ENCODE measurements at regions not wholly inside any gene's neighbourhood (a gene's known extent, or its start where the extent isn't known, plus 50 kb on each side); places are given as distances from the start of the nearest gene placed in this dataset.

DNA sequence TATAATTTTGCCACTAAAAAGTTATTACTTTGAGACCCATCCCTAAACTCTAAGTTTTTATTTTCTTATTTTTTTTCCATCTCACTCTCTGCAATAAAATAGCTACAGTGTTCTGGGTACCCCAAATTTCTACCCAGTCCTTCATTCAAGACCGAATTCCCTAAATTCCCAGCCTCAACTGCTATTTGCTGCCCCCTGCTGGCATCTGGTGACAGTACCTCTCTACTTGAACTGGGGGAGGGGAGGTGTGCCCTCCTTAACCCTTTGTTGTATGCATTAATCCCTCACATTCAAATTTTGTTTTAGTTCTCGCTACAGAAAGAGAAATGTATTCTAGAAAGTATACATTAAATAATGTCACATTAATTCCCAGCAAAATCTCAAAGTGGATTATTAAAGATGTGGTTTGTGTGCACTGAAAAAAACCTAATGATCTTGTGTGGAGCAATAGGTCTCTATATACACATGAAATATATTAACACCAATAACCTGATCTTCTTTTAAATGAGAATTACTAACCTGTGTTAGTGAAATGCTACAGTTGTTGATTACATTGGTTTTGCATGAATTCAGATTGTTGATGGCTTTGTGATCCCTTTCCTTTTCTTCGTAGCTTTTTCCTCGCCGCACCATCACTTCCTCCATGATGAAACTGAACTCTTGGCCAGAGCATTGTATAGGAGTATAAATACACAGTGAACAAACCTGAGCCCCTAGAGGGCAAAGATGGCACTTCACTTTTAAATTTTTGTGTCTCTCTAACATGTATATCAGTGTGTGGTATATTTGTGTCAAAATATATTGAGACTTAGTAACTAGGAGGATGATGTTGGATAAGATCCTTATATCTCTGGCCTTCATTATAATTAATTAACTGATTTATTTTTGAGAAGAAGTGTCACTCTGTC lies 590.0 kb downstream of the METTL15 start:
- in situ Hi-C loops (cut with HindIII; ENCODE audit: low pct_ligation_motif_present, low pct_unique_long_range_greater_than_20kb, low sequenced_read_pairs), result no loop called here
- DNase-seq, result peak; percentile 58

DNA sequence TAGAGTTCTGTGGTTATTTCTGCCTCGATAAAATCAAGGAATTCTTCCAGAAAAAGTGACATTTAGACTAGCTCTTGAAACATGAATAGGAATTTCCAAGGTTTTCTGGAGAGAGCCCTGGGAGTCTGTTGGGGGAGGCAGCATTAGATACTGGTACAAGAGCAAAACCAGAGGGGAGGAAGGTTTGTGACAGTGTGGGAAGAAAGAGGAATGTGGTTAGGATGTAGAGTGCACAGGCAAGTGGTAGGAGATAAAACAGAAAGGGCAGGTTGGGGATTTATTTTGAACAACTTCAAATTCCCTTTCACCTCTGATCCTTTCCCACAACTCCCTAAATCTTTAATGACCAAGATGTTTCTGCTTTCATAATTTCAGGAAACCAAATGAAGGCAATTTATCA lies 588.4 kb downstream of the METTL15 start:
- in situ Hi-C loops (cut with HindIII; ENCODE audit: low pct_ligation_motif_present, low pct_unique_long_range_greater_than_20kb, low sequenced_read_pairs), result no loop called here
- DNase-seq, result no peak

DNA sequence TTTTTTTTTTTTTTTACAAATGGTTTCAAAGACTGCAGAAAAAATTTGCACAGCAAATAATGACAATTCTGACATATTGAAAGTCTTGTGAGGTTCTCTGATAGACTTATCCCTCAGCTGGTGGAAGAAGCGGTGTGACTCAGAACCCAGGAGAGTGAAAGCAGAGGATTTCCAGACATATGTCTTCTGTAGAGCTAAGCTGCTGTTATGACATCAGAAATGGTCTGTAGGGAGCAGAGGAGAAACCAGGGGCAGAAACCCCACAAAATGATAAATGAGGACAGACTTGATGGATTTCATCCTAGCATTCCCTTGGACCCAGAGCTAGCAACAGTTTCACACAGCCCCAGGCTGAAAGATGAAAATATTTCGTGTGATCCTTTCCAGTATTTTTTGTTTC lies 582.6 kb downstream of the METTL15 start:
- in situ Hi-C loops (cut with HindIII; ENCODE audit: low pct_ligation_motif_present, low pct_unique_long_range_greater_than_20kb, low sequenced_read_pairs), result no loop called here

DNA sequence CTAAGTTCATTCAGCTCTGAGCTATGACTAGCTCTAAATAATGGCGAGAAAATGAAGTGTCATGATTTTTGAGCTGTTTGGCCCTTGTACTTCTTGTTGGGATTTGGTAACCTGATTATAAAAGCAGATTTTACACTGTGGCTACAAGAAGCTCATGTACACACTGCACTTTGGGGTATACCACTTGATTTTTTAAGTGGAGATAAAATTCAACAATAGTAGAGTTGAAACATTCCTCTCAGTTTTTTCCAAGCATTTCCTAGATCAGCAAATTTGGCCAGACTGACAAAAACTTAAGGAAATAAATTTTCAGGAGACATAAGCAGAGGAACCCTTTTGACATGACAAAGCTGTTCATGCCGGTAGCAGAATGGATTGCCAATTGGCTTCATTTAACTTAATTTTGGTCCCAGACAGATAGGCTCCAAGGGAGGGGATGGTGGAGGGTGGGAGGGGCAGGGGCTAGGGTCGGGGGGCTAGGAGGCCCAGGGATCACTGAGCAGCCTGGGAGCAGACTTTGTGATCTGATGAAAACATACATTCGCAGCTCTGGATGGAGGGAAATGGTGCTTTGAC lies 575.9 kb downstream of the METTL15 start:
- DNase-seq, result no peak
- in situ Hi-C loops (cut with HindIII; ENCODE audit: low pct_ligation_motif_present, low pct_unique_long_range_greater_than_20kb, low sequenced_read_pairs), result no loop called here

More for the DNA sequence above, 582.6 kb downstream of the METTL15 start:
- no peak for DNase-seq

DNA sequence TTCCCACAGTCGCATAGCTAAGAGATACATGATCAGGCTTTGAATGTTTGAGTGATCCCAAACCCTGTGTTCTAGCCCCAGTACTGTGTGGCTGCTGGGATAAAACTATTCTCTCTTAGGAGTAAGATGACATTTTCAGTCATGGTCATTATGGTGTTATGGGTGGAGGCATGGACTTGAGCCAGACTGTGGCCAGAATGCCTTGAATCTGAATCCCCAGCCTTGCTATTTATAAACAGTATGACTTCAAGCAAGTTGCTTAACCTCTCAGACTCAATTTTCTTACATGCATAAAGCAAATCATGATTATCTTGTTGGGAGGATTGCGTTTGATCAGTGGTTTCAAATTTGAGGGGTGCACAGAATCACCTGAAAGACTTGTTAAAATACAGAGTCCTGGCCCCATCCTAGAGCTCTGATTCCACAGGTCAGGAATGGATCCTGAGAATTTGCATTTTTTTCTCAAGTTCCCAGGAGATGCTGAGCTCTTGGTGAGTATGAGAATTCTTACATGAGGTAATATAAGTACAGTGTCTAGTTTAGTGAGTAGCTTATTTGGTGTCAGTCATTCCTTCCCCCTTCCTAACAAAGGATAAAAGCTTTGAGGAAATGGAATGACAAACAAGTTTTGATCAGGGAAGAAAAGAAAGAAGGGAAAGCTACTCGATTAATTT lies 571.7 kb downstream of the METTL15 start:
- no peak for DNase-seq
- in situ Hi-C loops (cut with HindIII; ENCODE audit: low pct_ligation_motif_present, low pct_unique_long_range_greater_than_20kb, low sequenced_read_pairs), result no loop called here

DNA sequence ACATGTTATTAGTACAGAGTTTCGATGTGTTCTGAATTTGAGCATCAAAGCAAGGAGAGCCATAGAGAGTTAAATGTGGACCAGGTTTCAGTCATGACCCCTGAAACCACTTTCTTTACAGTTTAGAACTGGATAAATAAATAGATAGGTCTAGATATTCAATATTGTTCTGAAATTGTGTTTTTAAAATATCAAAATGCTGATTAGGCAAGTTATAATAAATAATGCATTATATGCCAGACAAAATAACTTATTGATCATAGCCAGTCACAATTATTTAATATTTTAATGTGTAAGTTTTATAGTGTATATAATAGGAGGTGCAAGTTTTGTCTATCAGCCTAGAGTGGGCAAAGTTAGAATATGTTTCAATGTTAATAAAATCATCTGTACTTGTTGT lies 569.5 kb downstream of the METTL15 start:
- no peak for DNase-seq
- in situ Hi-C loops (cut with HindIII; ENCODE audit: low pct_ligation_motif_present, low pct_unique_long_range_greater_than_20kb, low sequenced_read_pairs), result no loop called here

DNA sequence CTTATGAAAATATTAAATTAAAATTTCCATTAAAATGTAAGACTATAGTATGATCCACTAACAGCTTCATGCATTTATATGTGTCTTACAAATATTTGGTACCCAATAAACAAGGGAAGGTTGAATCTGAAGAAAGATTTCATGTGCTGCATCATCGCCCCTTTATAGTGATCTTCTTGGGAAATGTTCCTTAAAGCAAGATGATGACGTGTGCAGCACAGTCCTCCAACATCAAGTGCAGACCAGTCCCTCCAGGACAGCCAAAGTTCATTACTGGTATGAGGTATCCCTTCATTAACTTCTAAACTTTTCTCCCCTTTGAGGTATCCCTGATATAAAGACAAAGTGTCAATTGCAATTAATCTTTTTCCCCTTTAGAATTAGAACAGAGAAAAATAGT lies 567.0 kb downstream of the METTL15 start:
- no peak for DNase-seq
- in situ Hi-C loops (cut with HindIII; ENCODE audit: low pct_ligation_motif_present, low pct_unique_long_range_greater_than_20kb, low sequenced_read_pairs), result no loop called here

DNA sequence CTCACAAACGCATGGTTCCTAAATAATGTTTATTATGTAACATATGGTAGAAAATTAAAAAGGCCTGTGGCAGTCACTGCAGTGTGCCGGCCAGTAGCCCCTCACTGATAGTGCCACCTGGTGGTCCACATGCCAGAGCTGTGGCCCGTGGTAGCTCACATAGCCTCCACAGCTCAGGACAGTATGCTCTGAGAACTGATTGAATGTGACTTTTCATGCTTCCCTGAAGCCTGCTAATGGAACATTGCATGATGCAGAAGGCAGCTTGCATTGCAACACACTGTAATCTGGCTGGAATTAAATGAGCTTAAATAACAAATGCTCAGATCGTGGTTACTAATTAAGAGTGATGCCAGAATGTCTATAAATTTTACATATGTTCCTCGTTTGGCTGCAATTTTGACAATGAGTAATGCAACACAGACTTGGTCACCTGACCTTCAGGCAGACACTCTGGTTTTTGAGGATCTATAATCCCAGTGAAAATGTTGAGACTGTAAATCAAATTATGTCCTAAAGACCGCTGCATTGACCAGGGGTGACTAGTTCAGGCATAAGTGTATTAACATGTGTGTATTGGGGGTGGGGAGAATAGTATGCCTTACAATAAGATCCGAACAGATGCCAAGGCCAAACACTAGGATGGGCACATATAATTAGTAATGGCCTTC lies 566.4 kb downstream of the METTL15 start:
- in situ Hi-C loops (cut with HindIII; ENCODE audit: low pct_ligation_motif_present, low pct_unique_long_range_greater_than_20kb, low sequenced_read_pairs), result no loop called here

DNA sequence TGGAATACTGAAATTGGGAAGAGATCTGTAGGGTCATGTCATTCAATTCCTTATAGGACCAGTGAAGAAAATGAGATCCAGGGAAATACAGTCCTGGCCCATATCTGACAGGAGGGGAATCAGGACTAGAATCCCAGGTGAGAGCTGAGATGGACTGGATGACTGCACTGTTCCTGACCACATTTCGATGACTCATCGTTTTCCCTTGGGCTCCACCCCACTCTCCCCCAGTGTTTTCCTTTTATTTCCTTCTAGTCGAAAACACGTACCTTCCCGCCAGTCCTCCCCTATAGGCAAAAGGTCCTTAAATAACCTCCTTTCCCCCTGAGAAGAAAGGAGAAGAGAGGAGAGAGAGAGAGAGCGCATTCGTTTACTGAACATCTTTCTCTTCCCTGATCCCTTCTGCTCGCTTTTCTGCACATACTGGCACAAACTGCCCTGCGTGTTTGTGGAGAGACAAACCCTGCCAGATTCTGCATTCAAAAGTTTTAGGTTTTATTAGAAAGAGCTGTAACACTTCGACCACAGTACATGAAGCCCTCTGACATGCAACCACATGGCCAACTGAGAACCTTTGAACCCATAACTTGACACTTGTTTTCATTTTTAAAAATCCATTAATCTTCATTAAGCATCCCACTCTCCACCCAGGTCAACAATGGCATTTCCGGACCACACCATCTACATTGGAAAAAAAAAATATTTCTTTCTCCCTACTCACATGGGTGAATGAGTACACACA lies 565.7 kb downstream of the METTL15 start:
- in situ Hi-C loops (cut with HindIII; ENCODE audit: low pct_ligation_motif_present, low pct_unique_long_range_greater_than_20kb, low sequenced_read_pairs), result no loop called here
- DNase-seq, result no peak

More for the DNA sequence above, 566.4 kb downstream of the METTL15 start:
- peak; percentile 12 for DNase-seq

DNA sequence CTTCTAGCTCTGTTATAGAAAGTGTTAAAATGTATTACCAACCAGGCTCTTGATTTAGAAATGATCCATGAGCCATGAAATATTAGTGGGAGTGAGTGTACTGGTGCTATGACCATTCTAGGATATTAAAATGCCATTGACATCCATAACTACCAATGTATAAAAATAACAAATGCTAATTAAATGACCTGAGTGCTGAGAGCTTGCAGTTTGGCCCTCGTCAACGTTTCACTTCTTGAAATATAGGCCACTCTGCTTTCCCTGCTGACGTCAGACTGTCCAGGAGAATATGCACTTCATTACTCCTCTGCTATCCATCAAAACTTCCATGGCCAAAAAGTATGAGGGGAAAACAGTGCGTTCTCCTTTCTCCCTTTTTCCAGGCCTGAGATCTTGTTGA lies 563.1 kb downstream of the METTL15 start:
- in situ Hi-C loops (cut with HindIII; ENCODE audit: low pct_ligation_motif_present, low pct_unique_long_range_greater_than_20kb, low sequenced_read_pairs), result no loop called here

DNA sequence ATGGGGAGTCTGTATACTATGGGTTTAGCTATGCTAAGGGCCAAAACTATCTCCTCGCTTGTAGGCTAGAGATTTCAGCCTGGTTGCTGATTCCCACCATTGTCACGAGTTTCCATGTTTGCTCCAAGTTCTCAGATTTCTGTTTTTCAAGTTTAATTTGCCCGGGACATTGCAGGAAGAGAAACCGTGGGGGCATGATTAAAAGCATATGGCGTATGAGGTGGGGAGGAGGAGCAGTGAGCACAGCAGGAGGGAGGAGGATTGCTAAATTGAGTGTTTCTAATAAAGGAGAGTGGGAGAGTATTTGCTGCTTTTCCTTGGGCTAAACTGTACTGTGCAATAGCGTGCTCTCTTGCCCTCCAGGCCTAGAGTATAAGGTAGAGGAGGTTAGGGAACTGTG lies 558.4 kb downstream of the METTL15 start:
- DNase-seq, result no peak
- in situ Hi-C loops (cut with HindIII; ENCODE audit: low pct_ligation_motif_present, low pct_unique_long_range_greater_than_20kb, low sequenced_read_pairs), result no loop called here

More for the DNA sequence above, 563.1 kb downstream of the METTL15 start:
- no peak for DNase-seq

DNA sequence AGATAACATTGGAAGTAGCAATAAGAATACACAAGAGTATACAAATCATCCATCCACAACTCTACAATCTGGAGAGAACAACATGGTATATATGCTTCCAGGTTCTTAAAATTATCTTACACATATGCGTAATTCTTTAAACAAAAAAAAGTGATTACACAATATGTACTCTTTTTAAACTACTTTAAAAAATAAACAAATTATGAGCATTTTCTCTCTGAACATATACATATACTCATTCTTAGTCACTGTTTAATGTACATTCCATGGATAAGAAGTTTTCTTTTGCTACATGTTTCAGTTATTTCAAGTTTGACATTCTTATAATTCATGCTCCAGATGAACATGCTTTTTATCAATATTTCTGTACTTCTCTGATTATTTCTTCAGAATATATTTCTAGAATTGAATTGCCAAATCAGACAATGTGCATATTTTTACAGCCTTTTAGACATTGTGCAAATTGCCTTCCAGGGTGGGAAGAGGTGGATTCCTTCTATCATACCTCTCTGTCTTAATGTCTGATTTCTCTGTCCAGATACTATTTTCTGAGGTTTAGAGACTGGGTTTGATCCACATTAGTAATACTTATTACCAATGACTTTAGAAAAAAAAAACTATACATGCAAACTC lies 551.6 kb downstream of the METTL15 start:
- in situ Hi-C loops (cut with HindIII; ENCODE audit: low pct_ligation_motif_present, low pct_unique_long_range_greater_than_20kb, low sequenced_read_pairs), result no loop called here
- no peak for DNase-seq

DNA sequence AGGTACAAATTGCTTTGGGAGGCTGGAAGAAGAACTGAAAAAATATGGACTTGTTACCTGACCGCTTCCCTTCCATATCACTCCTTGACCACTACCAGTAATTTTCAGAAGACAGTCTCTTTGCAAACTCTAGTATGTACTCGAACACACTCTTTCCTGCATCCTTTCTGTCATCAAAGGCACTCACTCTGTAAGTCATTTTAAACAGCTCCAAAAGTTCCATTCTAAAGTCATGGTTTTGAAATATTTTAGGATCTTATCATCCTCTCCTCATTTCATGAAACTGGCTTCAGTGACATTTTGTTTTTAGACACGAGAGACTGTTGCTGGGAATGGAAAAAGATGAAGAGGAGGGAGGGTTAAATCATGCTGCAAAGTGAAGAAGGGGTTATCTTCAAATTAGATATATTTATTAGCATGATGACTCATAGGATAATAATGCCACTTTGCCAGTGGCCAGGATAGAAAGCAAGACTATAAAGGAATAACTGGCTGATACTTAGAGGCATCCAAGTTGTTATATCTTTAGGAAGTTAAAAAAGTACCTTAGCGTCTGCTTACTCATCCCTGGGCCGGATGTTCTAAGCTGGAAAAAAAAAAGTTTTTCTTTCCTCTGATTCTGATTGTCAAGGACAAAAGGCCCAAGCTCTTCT lies 549.3 kb downstream of the METTL15 start:
- in situ Hi-C loops (cut with HindIII; ENCODE audit: low pct_ligation_motif_present, low pct_unique_long_range_greater_than_20kb, low sequenced_read_pairs), result no loop called here
- no peak for DNase-seq

DNA sequence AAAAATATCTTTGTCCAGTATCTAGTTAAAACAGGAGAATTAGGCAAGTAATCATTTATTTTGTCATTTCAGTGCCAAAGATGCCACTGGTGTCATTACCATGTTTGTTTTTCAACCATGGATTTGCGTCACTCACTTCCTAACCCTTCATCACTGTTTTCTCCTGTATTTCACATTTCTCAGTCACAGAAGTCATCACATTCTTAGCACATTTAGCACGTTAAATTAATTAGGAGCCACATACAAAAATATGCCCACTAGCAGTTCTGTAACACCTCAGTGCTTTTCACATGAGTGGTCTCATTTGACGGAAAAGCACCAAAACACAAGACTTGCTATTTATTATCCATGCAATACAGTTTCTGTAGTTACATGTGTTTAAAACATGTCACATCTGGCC lies 546.0 kb downstream of the METTL15 start:
- in situ Hi-C loops (cut with HindIII; ENCODE audit: low pct_ligation_motif_present, low pct_unique_long_range_greater_than_20kb, low sequenced_read_pairs), result no loop called here
- DNase-seq, result no peak

DNA sequence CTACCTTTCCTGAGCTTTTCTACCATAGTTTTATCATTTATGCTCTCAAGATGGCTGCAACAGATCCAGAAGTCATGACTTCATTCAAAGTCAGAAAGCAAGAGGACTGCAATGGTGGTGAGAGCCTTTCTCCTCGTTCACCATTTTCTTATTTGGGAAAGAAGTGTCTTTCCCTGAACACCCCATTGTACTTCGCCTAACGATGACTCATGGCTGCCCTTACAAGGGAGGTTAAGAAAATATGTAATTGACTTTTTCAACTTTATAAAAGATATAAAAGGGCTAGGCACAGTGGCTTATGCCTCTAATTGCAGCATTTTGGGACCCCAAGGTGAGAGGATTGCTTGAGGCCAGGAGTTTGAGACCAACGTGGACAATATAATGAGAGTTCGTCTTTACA lies 541.7 kb downstream of the METTL15 start:
- in situ Hi-C loops (cut with HindIII; ENCODE audit: low pct_ligation_motif_present, low pct_unique_long_range_greater_than_20kb, low sequenced_read_pairs), result no loop called here
- DNase-seq, result no peak

DNA sequence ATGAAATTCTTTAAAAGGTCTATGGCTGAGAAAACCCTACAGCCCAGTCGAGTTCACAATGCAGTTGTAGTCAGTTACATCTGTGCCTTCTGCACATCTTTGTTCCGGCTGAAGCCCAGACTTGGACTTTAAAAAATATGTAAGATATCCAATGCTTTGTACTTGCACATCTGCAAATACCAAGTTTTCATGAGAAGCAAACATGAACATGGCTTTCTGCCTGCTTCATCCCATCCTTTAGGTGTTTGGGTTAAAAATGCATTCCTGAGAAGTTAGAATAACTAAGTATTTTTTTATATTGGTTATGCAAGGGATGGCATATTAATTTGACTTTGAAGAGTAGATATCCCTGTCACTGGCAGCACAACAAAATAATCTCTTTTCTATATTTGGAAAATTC lies 528.4 kb downstream of the METTL15 start:
- in situ Hi-C loops (cut with HindIII; ENCODE audit: low pct_ligation_motif_present, low pct_unique_long_range_greater_than_20kb, low sequenced_read_pairs), result no loop called here
- DNase-seq, result no peak

DNA sequence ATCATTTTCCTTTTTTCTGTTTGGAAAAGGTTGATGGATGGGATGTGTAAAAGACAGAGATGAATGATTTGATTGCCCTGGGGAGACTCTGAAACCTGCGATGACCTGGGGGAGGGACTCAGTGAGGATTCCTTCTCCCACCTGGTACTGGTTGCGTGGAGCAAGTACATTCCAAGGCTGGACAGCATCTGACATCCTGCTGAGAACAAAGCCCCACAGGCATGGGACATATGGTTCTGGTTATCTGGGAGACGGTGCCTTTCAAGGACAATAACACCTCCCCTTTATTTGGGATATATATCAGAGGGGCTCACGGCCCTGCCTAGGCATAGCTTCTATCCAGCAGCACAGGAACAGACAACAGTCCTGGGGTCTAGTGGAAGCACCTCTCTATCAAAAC lies 527.8 kb downstream of the METTL15 start:
- in situ Hi-C loops (cut with HindIII; ENCODE audit: low pct_ligation_motif_present, low pct_unique_long_range_greater_than_20kb, low sequenced_read_pairs), result no loop called here
- DNase-seq, result no peak

DNA sequence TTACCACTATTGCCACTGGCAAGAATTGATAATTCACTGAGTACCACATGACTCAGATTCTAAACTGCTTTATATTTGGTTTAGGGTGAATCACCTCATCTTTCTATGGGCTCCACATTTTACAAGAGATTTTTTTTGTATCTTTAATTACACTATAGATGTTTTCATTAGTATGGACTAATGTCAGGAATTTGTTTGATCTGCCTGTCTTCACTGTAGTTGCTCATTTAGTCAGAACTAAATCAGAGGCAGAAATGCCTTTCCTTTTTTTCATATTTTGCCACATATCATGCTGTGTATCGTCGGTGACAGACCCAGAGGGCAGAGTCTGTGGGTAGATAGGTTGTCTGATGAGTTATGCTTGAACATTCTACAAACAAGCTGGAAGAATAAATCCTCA lies 524.1 kb downstream of the METTL15 start:
- no peak for DNase-seq

More for the DNA sequence above, 524.1 kb downstream of the METTL15 start:
- in situ Hi-C loops (cut with HindIII; ENCODE audit: low pct_ligation_motif_present, low pct_unique_long_range_greater_than_20kb, low sequenced_read_pairs), result no loop called here

Data from ACHN (cell line).